ENCODE measurements at regions not wholly inside any gene's neighbourhood (a gene's known extent, or its start where the extent isn't known, plus 50 kb on each side); places are given as distances from the start of the nearest gene placed in this dataset.

DNA sequence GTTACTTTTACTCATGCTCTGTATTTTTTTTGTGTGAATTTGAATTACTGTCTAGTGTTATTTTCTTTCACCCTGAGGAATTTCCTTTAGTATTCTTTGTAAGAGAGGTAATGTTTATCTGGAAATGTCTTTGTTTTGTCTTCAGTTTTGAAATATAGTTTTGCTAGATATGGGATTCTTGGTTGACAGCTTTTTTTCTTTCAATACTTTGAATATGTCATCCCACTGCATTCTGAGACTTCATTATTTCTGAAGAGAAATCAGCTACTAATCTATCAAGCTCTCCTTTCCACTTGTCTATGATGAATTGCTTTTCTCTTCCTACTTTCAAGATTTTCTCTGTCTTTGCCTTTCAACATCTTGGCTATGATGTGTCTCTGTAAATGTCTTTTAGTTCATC lies 217.0 kb upstream of the CASK start:
- no peak for TF ChIP-seq CTCF (IDR thresholded peaks at IDR 0.05; ENCODE audit: low read depth, low read length)
- H3K4me3 ChIP-seq (replicated peaks in 1 of 2; ENCODE audit: low read depth in 2 of 2, low read length in 2 of 2) = no peak overlapping the region
- no peak for DNase-seq (ENCODE audit: low read depth in 2 of 2)

GRCh38 chrX:42135583-42136228 lies 212.4 kb upstream of the CASK start:
- no peak for TF ChIP-seq CTCF (IDR thresholded peaks at IDR 0.05; ENCODE audit: low read depth, low read length)
- H3K4me3 ChIP-seq (replicated peaks in 1 of 2; ENCODE audit: low read depth in 2 of 2, low read length in 2 of 2) = no peak overlapping the region
- no peak for DNase-seq (ENCODE audit: low read depth in 2 of 2)

GRCh38 chrX:42131856-42132255 lies 208.5 kb upstream of the CASK start:
- H3K4me3 ChIP-seq (replicated peaks in 1 of 2; ENCODE audit: low read depth in 2 of 2, low read length in 2 of 2) = no peak overlapping the region
- no peak for TF ChIP-seq CTCF (IDR thresholded peaks at IDR 0.05; ENCODE audit: low read depth, low read length)
- DNase-seq (ENCODE audit: low read depth in 2 of 2) = peak; percentile 13 to 14

DNA sequence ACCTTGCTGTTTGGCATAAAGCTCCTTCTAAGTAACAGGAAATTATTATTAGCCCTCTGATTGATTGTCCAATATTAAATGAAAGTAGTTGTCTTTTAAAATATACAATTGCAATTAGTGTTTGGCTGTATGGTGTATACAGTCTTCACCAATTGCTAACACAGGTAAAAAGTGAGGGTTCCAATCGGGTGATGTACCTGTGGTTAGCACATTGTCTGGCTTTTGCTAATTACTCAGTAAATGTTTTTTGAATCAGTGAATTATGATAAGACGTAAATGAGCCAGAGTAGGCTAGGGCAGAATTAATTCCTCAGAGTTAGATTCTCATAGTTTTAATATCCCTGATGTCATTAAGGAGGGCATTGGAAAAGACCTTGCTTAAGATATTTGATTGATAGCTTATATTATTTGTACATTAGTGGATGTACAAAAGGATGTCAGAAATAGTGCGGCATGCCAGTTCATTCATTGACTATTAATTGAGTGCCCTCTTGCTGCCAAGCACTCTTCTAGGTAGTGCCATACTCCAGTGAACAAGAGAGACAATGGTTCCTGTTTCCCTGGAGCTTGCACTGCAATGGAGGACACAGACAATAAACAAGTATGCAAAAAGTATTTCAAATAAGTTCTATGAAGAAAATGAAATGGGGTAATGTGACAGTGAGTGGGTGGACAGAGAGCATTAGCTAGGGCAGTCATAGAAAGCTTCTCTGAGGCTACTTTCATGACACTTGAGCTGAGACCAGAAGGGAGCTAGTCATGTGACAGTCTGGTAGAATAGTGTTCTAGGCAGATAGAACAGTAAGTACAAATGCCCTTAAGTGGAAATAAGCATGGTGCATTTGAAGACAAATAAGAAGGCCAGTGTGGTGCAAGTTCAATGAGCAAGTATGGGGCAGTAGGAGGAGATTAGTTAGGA lies 205.9 kb upstream of the CASK start:
- TF ChIP-seq CTCF (IDR thresholded peaks at IDR 0.05; ENCODE audit: low read depth, low read length) = no peak

DNA sequence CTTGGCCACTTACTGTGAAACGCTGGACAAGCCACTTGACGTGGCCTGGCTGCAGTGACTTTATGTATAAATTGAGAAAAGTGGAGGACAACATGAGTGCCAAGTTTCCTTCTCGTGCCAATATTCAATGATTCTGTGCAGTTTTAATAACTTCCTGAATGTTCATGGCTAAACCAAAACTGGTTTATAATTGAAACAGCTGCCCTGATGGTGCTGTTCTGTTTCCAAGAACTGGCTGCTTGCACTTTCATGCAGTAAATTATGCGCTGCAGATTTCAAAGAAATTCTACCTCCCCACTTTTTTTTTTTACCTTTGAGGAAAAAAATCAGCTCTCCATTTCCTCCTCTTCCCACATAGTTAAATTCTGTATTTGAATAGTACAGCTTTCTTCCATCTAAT lies 205.2 kb upstream of the CASK start:
- H3K4me3 ChIP-seq (replicated peaks in 1 of 2; ENCODE audit: low read depth in 2 of 2, low read length in 2 of 2) = no peak overlapping the region
- TF ChIP-seq CTCF (IDR thresholded peaks at IDR 0.05; ENCODE audit: low read depth, low read length) = no peak
- no peak for DNase-seq (ENCODE audit: low read depth in 2 of 2)

More for the DNA sequence above, 205.9 kb upstream of the CASK start:
- H3K4me3 ChIP-seq (replicated peaks in 1 of 2; ENCODE audit: low read depth in 2 of 2, low read length in 2 of 2) = no peak overlapping the region
- no peak for DNase-seq (ENCODE audit: low read depth in 2 of 2)

DNA sequence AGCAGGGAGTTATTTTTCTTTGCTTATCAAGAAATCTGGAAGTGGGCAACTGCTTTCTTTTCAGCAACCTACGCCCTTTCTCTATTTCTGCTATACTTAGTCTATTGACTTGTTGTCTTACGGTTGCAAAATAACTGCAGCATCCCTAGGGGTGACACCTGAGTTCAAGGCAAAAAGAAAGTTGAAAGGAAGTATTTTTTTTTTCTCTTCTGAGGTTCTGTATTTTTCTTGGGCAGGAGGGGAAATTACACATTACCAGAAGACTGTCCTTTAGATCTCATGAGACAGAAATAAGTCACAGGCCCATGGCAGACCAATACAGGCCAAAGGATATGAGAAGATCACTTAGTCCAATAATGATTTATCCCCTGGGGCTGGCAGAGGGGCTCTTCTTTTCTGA lies 204.7 kb upstream of the CASK start:
- no peak for DNase-seq (ENCODE audit: low read depth in 2 of 2)
- H3K4me3 ChIP-seq (replicated peaks in 1 of 2; ENCODE audit: low read depth in 2 of 2, low read length in 2 of 2) = no peak overlapping the region
- no peak for TF ChIP-seq CTCF (IDR thresholded peaks at IDR 0.05; ENCODE audit: low read depth, low read length)
